ENCODE measurements at regions not wholly inside any gene's neighbourhood (a gene's known extent, or its start where the extent isn't known, plus 50 kb on each side); places are given as distances from the start of the nearest gene placed in this dataset.
"Not testable (repeated sequence)": the region's sequence is repeated elsewhere in the genome, so short reads cannot be mapped to it uniquely, and the experiment has no call there.

GRCh38 chr12:22812531-22812930 lies 187.6 kb downstream of the ETNK1 start:
- DNase-seq = no peak

DNA sequence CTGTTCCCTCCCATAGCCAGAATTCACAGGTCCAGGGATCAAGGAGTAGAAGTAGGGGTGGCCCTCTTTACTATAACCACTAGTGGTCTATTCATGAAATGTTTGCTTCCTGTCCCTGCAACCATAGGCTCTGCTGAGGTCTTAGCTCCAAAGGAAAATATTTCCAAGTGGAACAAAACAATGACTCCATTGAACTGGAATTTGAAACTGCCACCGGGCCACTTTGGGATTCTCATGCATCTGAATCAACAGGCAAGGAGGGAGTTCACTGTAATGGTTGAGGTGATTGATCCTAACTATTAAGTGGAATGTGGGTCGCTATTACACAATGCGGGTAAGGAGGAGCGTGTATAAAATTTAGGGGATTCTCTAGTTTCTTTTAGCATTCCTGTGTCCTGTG lies 197.0 kb downstream of the ETNK1 start:
- DNase-seq = no peak

DNA sequence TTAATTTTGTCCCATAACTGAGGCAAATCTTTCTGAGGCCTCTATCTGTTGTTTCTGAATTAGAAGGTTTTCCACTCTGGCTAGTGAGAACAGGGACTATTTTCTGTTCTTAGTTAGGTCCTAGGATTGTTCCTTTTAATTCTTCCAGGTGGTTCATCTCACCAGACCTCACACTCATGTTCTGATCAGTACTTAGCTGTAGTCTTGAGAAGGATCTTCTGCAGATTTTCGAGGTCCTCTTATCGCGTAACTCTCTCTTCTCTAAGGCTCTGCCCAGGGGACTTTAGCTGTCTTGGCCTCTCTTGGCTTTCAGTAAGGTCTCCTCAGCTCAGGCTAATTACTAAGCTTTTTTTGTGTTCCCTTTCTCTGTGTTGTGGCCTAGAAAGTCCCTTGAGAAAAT lies 201.1 kb downstream of the ETNK1 start:
- DNase-seq = no peak

- DNase-seq = not testable (repeated sequence)
Measured at GRCh38 chr12:22826446-22826981, 201.5 kb downstream of the ETNK1 start.

DNA sequence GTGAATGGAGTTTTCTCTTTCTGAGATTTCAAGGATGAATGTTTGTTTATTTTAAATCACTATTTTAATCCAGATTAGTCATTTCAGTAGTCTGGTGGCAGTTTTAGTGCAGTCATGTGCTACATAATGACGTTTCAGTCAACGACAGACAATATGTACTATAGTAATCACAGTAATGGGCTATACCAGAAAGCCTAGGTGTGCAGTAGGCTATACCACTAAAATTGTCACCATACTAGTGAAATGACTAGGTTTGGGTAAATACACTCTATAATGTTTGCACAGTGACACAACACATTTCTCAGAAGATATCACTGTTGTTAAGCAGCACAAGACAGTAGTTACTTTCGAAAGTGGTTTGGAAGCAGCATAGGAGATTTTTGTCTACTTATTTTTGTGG lies 203.1 kb downstream of the ETNK1 start:
- DNase-seq = no peak

GRCh38 chr12:22835431-22835830 lies 210.5 kb downstream of the ETNK1 start:
- no peak for DNase-seq

GRCh38 chr12:22850185-22850584 lies 225.2 kb downstream of the ETNK1 start:
- no peak for DNase-seq

GRCh38 chr12:22851532-22851931 lies 226.6 kb downstream of the ETNK1 start:
- no peak for DNase-seq

DNA sequence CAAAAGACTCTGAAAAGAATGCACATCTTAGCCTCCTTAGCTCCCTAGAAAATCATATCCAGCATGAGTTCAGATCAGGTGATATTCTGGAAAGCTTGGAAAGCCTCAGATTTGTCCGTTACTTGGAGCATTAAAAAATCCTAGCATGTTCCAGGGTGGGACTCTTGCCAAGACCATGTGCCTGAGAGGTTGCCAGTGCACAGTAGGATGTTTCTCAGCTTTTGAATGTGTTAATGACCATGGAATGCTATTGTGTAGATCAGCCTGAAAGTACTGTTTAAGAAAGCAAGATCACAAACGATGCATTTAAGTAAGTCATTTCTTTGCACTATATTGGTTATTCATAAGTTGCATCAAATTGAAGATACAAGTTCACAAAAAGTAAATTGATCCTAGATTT lies 230.5 kb downstream of the ETNK1 start:
- DNase-seq = no peak

DNA sequence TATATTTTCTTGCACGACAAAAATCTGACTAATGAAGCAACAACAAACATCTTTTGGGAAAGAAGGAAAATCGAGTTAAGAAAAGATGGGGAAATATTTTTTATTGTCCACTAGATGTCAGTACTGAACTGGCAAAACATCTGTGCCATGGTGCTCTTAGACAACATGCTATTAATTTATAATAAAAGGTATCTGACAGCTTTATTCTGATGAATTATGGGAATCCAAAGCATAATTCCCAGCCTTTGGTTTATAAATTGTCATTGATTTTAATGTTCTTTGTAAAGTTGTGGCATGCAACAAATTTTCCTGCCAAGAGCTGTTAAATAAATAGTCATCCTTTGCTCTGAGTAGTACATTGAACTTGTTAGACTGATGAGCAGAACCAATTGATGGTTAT lies 231.2 kb downstream of the ETNK1 start:
- DNase-seq = no peak

- no peak for DNase-seq
Measured at GRCh38 chr12:22858849-22859570, 234.0 kb downstream of the ETNK1 start.

- no peak for DNase-seq
Measured at GRCh38 chr12:22860926-22861325, 236.0 kb downstream of the ETNK1 start.

GRCh38 chr12:22865822-22866221 lies 240.9 kb downstream of the ETNK1 start:
- no peak for DNase-seq

GRCh38 chr12:22866406-22866805 lies 241.4 kb downstream of the ETNK1 start:
- DNase-seq = no peak

GRCh38 chr12:22874151-22874550 lies 249.2 kb downstream of the ETNK1 start:
- DNase-seq = no peak

DNA sequence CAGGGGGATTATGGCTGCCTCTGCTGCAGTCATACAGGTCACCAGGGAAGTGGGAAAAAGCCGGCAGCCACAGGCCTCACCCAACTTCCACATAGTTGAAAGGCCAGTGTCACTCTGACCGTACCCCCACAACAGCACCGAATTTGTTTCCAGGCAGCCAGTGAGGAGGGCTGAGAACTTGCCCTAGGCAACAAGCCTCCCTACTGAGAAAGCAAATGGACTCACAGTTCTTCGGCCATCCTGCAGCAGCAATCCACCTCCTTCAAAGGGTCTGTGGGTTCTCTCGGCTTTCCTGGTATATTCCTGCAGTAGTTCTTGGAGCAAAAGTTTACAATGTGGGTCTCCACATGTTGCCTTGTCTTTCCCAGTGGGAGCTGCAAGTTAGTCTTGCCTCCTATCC lies 251.3 kb downstream of the ETNK1 start:
- no peak for DNase-seq

GRCh38 chr12:22879203-22879602 lies 254.2 kb downstream of the ETNK1 start:
- no peak for DNase-seq

- DNase-seq = no peak
Measured at GRCh38 chr12:22880331-22880730, 255.4 kb downstream of the ETNK1 start.

DNA sequence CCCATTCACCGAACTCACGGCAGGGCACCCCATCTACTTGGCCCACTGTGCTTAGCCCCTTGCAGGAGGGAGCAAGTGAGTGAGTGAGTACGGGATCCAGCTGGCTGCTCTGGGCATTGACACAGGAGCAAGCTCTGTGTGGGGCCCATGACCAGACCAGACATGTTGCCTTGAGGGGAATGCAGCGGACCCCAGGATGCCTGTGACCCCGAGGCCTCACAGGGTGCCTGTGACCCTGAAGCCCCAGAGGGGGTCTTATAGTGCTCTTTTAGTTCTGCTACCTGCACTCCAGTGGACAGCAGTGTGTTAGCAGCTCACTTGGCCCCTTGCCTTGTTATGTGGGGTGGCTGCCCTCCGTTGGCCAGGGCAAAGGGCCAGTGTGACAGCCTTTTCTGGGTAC lies 255.8 kb downstream of the ETNK1 start:
- no peak for DNase-seq

DNA sequence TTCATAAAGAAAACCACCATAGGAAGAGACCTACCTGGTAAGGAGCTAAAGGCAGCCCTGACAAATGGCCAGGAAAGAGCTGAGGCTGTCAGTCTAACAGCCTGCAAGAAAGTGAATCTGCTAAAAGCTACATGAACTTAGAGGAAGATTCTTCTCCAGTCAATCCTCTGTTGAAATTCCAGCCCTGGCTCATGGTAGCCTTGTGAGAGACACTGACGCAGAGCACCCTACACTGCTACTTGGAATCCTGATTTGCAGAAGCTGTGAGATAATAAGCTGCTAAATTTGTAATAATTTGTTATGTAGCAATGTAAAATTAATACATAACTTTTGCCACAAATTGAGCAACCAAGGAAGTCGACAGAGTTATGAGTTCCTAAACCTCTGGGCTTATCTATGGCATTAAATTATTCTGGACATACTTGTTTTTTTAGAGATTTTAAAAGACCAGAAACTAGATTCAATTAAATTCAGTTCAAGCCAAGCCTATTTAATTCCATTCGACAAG lies 257.0 kb downstream of the ETNK1 start:
- no peak for DNase-seq

DNA sequence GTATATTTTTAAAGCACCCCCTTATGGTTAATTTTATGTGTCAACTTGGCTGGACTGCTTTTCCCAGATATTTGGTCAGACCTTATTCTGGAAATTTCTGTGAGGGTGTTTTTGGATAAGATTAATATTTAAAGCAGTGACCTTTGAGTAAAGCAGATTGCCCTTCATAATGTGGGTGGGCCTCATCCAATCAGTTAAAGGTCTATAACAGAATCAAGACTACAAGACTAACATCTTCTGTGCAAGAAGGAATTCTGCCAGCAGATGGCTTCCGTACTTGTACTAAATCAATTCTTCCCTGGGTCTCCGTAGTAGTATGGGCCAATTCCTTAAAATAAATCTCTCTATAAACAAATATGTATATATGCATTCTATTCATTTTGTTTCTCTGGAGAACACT lies 257.6 kb downstream of the ETNK1 start:
- DNase-seq = no peak

DNA sequence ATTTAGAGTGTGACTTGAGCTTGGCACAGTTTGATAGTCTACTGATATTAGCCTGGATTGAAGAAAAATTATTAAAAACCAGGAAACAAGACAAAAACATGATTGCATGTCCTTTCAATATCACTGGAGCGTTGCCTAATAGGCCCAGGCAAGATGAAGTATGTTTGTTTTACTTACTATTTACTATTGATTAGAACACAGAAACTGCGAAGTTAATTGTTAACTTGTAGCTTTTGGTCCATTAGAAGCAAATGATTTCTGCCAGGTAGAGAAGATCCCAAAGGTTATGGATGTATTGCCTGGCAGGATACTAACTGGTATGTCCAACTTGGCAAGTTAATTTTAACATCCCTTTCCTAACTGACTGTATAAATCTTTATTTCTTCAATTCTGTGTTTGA lies 268.9 kb downstream of the ETNK1 start:
- DNase-seq = no peak

- DNase-seq = no peak
Measured at GRCh38 chr12:22899184-22899583, 274.2 kb downstream of the ETNK1 start.

DNA sequence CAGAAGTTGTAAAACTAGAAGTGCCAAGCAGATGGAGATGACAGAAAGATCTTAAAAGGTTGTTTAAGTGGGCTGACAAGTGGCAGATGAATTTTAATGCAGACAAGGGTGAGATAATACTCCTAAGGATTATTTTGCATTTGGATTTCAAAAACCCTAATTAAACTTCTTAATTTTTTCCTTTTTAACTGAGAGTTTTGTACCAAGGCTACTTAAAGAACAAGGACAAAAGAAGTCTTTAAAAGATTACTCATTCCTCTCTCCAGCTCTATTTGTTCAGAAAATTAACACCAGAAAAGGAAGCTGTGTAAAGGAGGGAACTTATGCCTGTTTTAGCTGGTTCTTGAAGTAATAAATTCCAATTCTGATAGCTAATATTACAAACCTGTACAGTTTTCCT lies 275.4 kb downstream of the ETNK1 start:
- no peak for DNase-seq

- DNase-seq = no peak
Measured at GRCh38 chr12:22904485-22904884, 279.5 kb downstream of the ETNK1 start.

Data from COR-L47 (cell line).